Activated CD4-positive, alpha-beta memory T cell treated with anti-CD3 and anti-CD28 coated beads for 36 hours (primary cell): ENCODE measurements at regions not wholly inside any gene's neighbourhood (a gene's known extent, or its start where the extent isn't known, plus 50 kb on each side); places are given as distances from the start of the nearest gene placed in this dataset.
"Not testable (repeated sequence)": the region's sequence is repeated elsewhere in the genome, so short reads cannot be mapped to it uniquely, and the experiment has no call there.

ENCODE experiments used
- CTCF ChIA-PET: fragments of 350-600 bp; sonication (Branson Sonifier 250); formaldehyde crosslinking; loops from one replicate; lab custom pipeline; 2021; ENCODE audit warnings: antibody characterized with exemption, inconsistent platforms; lab: Charles Lee
- POLR2A ChIA-PET: fragments of 350-600 bp; sonication (Branson Sonifier 250); formaldehyde crosslinking; loops from one replicate; lab custom pipeline; 2021; ENCODE audit warnings: antibody characterized with exemption; lab: Charles Lee
- DNase-seq: peaks from one replicate; pipeline ENCODE4 v3.0.0-alpha.2; 2020
- H3K27ac Mint-ChIP-seq: one replicate; pipeline ENCODE4 v1.8.0; 2021; ENCODE audit warnings: mixed read lengths
- H3K27me3 Mint-ChIP-seq: one replicate; pipeline ENCODE4 v1.8.0; 2021; ENCODE audit warnings: mixed read lengths
- H3K36me3 Mint-ChIP-seq: one replicate; pipeline ENCODE4 v1.8.0; 2021; ENCODE audit warnings: mixed read lengths
- H3K4me1 Mint-ChIP-seq: one replicate; pipeline ENCODE4 v1.8.0; 2021; ENCODE audit warnings: low read depth, mixed read lengths
- H3K4me3 Mint-ChIP-seq: one replicate; pipeline ENCODE4 v1.8.0; 2021; ENCODE audit warnings: mild to moderate bottlenecking, mixed read lengths
- H3K9me3 Mint-ChIP-seq: one replicate; pipeline ENCODE4 v1.8.0; 2021; ENCODE audit warnings: mixed read lengths
- intact Hi-C: fragments of 100-400 bp; cut with micrococcal nuclease; formaldehyde crosslinking; loops from one replicate; pipeline ENCODE4 v1.15.1; 2023

- Mint-ChIP-seq H3K27me3 (peaks cover 2% of the 10 kb centered on the region), H3K27ac (no peak overlapping the region), H3K4me3 (no peak overlapping the region), H3K4me1 (no peaks in the 10 kb centered on the region), H3K36me3 (no peaks in the 10 kb centered on the region), H3K9me3 (peaks cover 9% of the 10 kb centered on the region)
- intact Hi-C loops, result no loop called here
- POLR2A ChIA-PET, result no interaction called here
- CTCF ChIA-PET, result no interaction called here
- DNase-seq, result no peak
These were observed 102.6 kb downstream of the CAAP1 start for GRCh38 chr9:26789959-26790358.

DNA sequence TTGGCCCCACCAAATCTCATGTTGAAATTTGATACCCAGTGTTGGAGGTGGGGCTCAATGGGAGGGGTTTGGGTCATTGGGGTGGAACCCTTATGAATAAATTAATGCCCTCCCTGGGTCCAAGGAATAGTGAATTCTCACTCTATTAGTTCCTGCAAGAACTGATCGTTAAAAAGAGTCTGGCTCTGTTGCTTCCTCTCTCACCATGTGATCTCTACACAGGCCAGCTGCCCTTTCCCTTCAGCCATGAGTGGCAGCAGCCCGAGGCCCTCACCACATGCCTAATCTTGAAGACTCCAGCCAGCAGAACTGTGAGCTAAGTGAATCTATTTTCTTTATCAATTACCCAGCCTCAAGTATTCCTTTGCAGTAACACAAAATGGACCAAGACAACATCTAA lies 106.0 kb downstream of the CAAP1 start:
- Mint-ChIP-seq H3K4me3 (no peak overlapping the region), H3K9me3 (no peaks in the 10 kb centered on the region), H3K27ac (no peak overlapping the region), H3K27me3 (peaks cover 1% of the 10 kb centered on the region), H3K4me1 (no peaks in the 10 kb centered on the region), H3K36me3 (no peaks in the 10 kb centered on the region)
- intact Hi-C loops, result no loop called here
- ChIA-PET CTCF (no interaction called here), POLR2A (interaction anchor here (0.7 kb wide), 1 partner anchor 617 kb away, joined by 3 read pairs; no protein-coding TSS in a partner anchor)
- DNase-seq, result no peak

- H3K9me3 Mint-ChIP-seq, result peaks cover 3% of the 10 kb centered on the region
- H3K4me1 Mint-ChIP-seq, result no peaks in the 10 kb centered on the region
- CTCF ChIA-PET, result no interaction called here
- H3K27me3 Mint-ChIP-seq, result peaks cover 1% of the 10 kb centered on the region
- H3K36me3 Mint-ChIP-seq, result no peaks in the 10 kb centered on the region
- H3K4me3 Mint-ChIP-seq, result no peak overlapping the region
- intact Hi-C loops, result no loop called here
- POLR2A ChIA-PET, result no interaction called here
- no peak overlapping the region for H3K27ac Mint-ChIP-seq
- no peak for DNase-seq
These were observed 109.7 kb downstream of the CAAP1 start for GRCh38 chr9:26782899-26783298.

GRCh38 chr9:26781906-26782305 lies 110.7 kb downstream of the CAAP1 start:
- peaks cover 1% of the 10 kb centered on the region for H3K27me3 Mint-ChIP-seq
- H3K9me3 Mint-ChIP-seq, result peaks cover 3% of the 10 kb centered on the region
- intact Hi-C loops, result no loop called here
- no peak overlapping the region for H3K4me3 Mint-ChIP-seq
- ChIA-PET POLR2A (no interaction called here), CTCF (no interaction called here)
- H3K4me1 Mint-ChIP-seq, result no peaks in the 10 kb centered on the region
- no peaks in the 10 kb centered on the region for H3K36me3 Mint-ChIP-seq
- DNase-seq, result no peak
- no peak overlapping the region for H3K27ac Mint-ChIP-seq

DNA sequence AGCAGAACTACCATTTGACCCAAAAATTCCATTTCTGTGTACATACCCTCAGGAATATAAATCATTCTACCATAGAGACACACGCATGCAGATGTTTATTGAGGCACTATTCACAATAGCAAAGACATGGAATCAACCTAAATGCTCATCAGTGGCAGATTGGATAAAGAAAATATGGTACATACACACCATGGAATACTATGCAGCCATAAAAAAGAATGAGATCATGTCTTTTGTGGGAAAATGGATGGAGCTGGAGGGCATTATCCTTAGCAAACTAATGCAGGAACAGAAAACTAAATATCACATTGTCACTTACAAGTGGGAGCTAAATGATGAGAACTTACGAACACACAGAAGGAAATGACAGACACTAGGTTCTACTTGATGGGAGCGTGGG lies 112.3 kb downstream of the CAAP1 start:
- H3K4me3 Mint-ChIP-seq, H3K4me1 Mint-ChIP-seq, CTCF ChIA-PET, H3K27me3 Mint-ChIP-seq, POLR2A ChIA-PET, H3K27ac Mint-ChIP-seq, H3K9me3 Mint-ChIP-seq, DNase-seq, intact Hi-C loops, H3K36me3 Mint-ChIP-seq: not testable (repeated sequence)

- Mint-ChIP-seq H3K9me3 (peaks cover 3% of the 10 kb centered on the region), H3K27ac (no peak overlapping the region), H3K4me3 (no peak overlapping the region), H3K4me1 (no peaks in the 10 kb centered on the region), H3K36me3 (no peaks in the 10 kb centered on the region), H3K27me3 (peaks cover 3% of the 10 kb centered on the region)
- ChIA-PET CTCF (no interaction called here), POLR2A (no interaction called here)
- DNase-seq, result no peak
- intact Hi-C loops, result no loop called here
These were observed 113.5 kb downstream of the CAAP1 start for GRCh38 chr9:26779062-26779461.

DNA sequence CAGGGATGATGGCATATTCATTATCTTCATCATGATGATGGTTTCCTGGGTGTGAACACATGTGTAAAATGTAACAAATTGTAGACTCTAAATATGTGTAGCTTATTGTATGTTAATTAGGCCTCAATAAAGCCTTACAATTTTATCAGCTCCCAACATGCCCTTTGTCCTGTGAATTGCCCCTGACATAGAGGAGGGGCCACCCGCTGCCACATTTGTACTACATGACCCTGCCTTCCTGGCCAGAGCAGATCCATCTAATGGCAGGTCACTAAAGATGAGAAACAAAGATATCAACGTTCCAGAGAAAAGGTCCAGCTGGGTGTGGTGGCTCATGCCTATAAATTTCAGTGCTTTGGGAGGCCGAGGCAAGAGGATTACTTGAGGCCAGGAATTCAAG lies 117.2 kb downstream of the CAAP1 start:
- Mint-ChIP-seq H3K27me3 (peaks cover 2% of the 10 kb centered on the region), H3K27ac (no peak overlapping the region), H3K9me3 (peaks cover 3% of the 10 kb centered on the region), H3K36me3 (no peaks in the 10 kb centered on the region), H3K4me1 (no peaks in the 10 kb centered on the region), H3K4me3 (no peak overlapping the region)
- ChIA-PET CTCF (no interaction called here), POLR2A (no interaction called here)
- intact Hi-C loops, result no loop called here
- DNase-seq, result no peak

DNA sequence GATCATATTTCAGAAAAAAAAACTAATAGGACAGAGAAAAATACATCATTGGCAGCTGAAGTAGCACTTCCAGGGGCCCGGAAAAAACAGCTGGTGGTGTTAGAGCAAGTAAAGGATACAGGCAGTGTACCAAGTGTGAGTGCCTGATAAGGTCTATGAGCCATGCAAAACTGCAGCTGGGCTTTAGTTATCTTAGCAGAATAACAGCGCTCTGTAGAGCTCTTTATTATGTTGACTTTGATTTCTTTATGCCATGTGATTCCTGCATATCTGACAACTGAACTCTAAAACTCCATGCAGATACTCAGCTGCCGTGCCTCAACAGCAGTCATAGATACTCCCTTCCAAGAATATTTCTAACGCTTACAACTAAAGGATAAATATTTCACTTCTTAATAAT lies 119.5 kb downstream of the CAAP1 start:
- no peak for DNase-seq
- Mint-ChIP-seq H3K27ac (no peak overlapping the region), H3K4me1 (no peaks in the 10 kb centered on the region), H3K27me3 (peaks cover 2% of the 10 kb centered on the region), H3K9me3 (no peaks in the 10 kb centered on the region), H3K4me3 (no peak overlapping the region), H3K36me3 (no peaks in the 10 kb centered on the region)
- ChIA-PET CTCF (interaction anchor here (0.7 kb wide), 1 partner anchor 84 kb away, joined by 3 read pairs; no protein-coding TSS in a partner anchor), POLR2A (no interaction called here)
- intact Hi-C loops, result no loop called here

- Mint-ChIP-seq H3K4me3 (no peak overlapping the region), H3K9me3 (no peaks in the 10 kb centered on the region)
- intact Hi-C loops, result no loop called here
These were observed 121.8 kb downstream of the CAAP1 start for GRCh38 chr9:26770821-26771220.

GRCh38 chr9:26768145-26768544 lies 124.5 kb downstream of the CAAP1 start:
- no peak overlapping the region for H3K27ac Mint-ChIP-seq
- H3K27me3 Mint-ChIP-seq, result peaks cover 2% of the 10 kb centered on the region
- no peak overlapping the region for H3K4me3 Mint-ChIP-seq
- intact Hi-C loops, result no loop called here
- ChIA-PET CTCF (no interaction called here), POLR2A (no interaction called here)
- no peak for DNase-seq
- H3K9me3 Mint-ChIP-seq, result no peaks in the 10 kb centered on the region
- H3K4me1 Mint-ChIP-seq, result no peaks in the 10 kb centered on the region
- no peaks in the 10 kb centered on the region for H3K36me3 Mint-ChIP-seq

More at GRCh38 chr9:26770821-26771220, 121.8 kb downstream of the CAAP1 start:
- no peaks in the 10 kb centered on the region for H3K36me3 Mint-ChIP-seq
- no peak for DNase-seq
- peaks cover 2% of the 10 kb centered on the region for H3K27me3 Mint-ChIP-seq
- H3K27ac Mint-ChIP-seq, result no peak overlapping the region
- no peaks in the 10 kb centered on the region for H3K4me1 Mint-ChIP-seq
- POLR2A ChIA-PET, result no interaction called here
- CTCF ChIA-PET, result no interaction called here

- ChIA-PET CTCF (no interaction called here), POLR2A (no interaction called here)
- no peaks in the 10 kb centered on the region for H3K4me1 Mint-ChIP-seq
- intact Hi-C loops, result no loop called here
- no peak for DNase-seq
- H3K9me3 Mint-ChIP-seq, result no peaks in the 10 kb centered on the region
- no peak overlapping the region for H3K4me3 Mint-ChIP-seq
- H3K27ac Mint-ChIP-seq, result no peak overlapping the region
- peaks cover 3% of the 10 kb centered on the region for H3K27me3 Mint-ChIP-seq
- H3K36me3 Mint-ChIP-seq, result no peaks in the 10 kb centered on the region
These were observed 131.9 kb downstream of the CAAP1 start for GRCh38 chr9:26760675-26761074.

DNA sequence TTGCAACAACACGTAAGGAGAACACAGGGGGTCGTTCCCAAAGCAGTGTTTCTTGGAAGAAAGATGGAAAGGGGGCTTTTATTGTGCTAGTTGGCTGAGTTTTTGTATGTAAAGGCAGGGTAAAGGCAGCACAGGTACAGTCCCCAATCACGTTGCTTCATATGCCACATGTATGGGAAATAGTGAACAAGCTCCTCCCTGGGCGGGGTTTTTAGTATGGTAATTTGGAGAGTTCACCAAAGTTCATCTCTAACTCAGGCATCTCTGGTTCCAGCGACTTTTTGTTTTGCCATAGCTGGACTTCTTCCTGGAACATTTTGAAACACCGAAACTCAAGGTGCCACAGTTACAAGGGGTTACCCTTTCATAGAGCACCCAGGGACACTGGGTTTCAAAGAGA lies 133.9 kb downstream of the CAAP1 start:
- no peak overlapping the region for H3K27ac Mint-ChIP-seq
- no peaks in the 10 kb centered on the region for H3K4me1 Mint-ChIP-seq
- intact Hi-C loops, result no loop called here
- peaks cover 3% of the 10 kb centered on the region for H3K27me3 Mint-ChIP-seq
- ChIA-PET CTCF (no interaction called here), POLR2A (no interaction called here)
- DNase-seq, result no peak
- H3K36me3 Mint-ChIP-seq, result no peaks in the 10 kb centered on the region
- no peak overlapping the region for H3K4me3 Mint-ChIP-seq
- H3K9me3 Mint-ChIP-seq, result no peaks in the 10 kb centered on the region

DNA sequence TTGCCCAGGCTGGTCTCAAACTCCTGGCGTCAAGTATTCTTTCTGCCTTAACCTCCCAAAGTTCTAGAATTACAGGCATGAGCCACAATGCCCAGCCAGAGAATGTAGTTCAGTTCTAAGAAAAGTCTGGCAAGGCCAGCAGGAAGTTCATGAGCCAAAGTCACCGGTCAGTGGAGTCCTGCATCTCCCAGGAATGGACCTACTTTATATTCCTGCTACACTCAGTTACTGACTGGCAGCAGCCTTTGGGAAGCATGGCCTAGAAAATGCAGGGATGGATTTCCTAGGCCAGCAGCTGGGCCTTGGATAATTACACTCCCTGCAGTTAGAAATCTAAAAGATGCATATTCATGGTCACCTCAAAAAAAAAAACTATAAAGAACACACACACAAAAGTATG lies 135.7 kb downstream of the CAAP1 start:
- DNase-seq, result no peak

More for the DNA sequence above, 135.7 kb downstream of the CAAP1 start:
- Mint-ChIP-seq H3K4me3 (no peak overlapping the region), H3K36me3 (no peaks in the 10 kb centered on the region), H3K9me3 (no peaks in the 10 kb centered on the region), H3K4me1 (no peaks in the 10 kb centered on the region), H3K27ac (no peak overlapping the region), H3K27me3 (peaks cover 3% of the 10 kb centered on the region)
- intact Hi-C loops, result no loop called here
- ChIA-PET POLR2A (no interaction called here), CTCF (no interaction called here)
